Activated CD8-positive, alpha-beta T cell treated with anti-CD3 and anti-CD28 coated beads for 36 hours (primary cell): ENCODE measurements at regions not wholly inside any gene's neighbourhood (a gene's known extent, or its start where the extent isn't known, plus 50 kb on each side); places are given as distances from the start of the nearest gene placed in this dataset.

Source experiments
- ATAC-seq: fragments of 200-7000 bp; cut with Tn5 transposase; one replicate; pipeline ENCODE4 v1.10.0; 2021; ENCODE audit warnings: mild to moderate bottlenecking, moderate library complexity
- CTCF ChIA-PET: fragments of 350-600 bp; sonication (Branson Sonifier 250); formaldehyde crosslinking; loops from one replicate; lab custom pipeline; 2021; ENCODE audit warnings: antibody characterized with exemption; lab: Charles Lee
- POLR2A ChIA-PET: fragments of 350-600 bp; sonication (Branson Sonifier 250); formaldehyde crosslinking; loops from one replicate; lab custom pipeline; 2021; ENCODE audit warnings: antibody characterized with exemption; lab: Charles Lee
- DNase-seq: peaks from one replicate; pipeline ENCODE4 v3.0.0-alpha.2; 2020
- H3K27ac Mint-ChIP-seq: one replicate; pipeline ENCODE4 v1.8.0; 2021; ENCODE audit warnings: mild to moderate bottlenecking, mixed read lengths
- H3K27me3 Mint-ChIP-seq: one replicate; pipeline ENCODE4 v1.8.0; 2021; ENCODE audit warnings: mixed read lengths
- H3K36me3 Mint-ChIP-seq: one replicate; pipeline ENCODE4 v1.8.0; 2021; ENCODE audit warnings: low read depth, mixed read lengths
- H3K4me1 Mint-ChIP-seq: one replicate; pipeline ENCODE4 v1.8.0; 2021; ENCODE audit warnings: low read depth, mixed read lengths
- H3K4me3 Mint-ChIP-seq: one replicate; pipeline ENCODE4 v1.8.0; 2021; ENCODE audit warnings: mild to moderate bottlenecking, moderate library complexity, mixed read lengths
- H3K9me3 Mint-ChIP-seq: one replicate; pipeline ENCODE4 v1.8.0; 2021; ENCODE audit warnings: mixed read lengths
- CTCF ChIP-seq: fragments of 200-600 bp; IDR thresholded peaks from one replicate; pipeline ENCODE4 v1.8.0; 2022; ENCODE audit warnings: antibody characterized with exemption, mild to moderate bottlenecking
- intact Hi-C: fragments of 100-400 bp; cut with micrococcal nuclease; formaldehyde crosslinking; loops from one replicate; pipeline ENCODE4 v1.10.0; 2022

- no peak overlapping the region for H3K4me3 Mint-ChIP-seq
- no peaks in the 10 kb centered on the region for H3K4me1 Mint-ChIP-seq
- no peak for TF ChIP-seq CTCF
- H3K36me3 Mint-ChIP-seq = no peaks in the 10 kb centered on the region
- ChIA-PET POLR2A (no interaction called here), CTCF (no interaction called here)
- ATAC-seq (no peak), DNase-seq (no peak)
- peaks cover 2% of the 10 kb centered on the region for H3K9me3 Mint-ChIP-seq
- H3K27me3 Mint-ChIP-seq = no peaks in the 10 kb centered on the region
- no peak overlapping the region for H3K27ac Mint-ChIP-seq
- intact Hi-C loops = no loop called here
Measured at GRCh38 chr2:34403512-34403911, 804.4 kb upstream of the FAM98A start.

- CTCF ChIA-PET = no interaction called here
- no peak for TF ChIP-seq CTCF
- Mint-ChIP-seq H3K27me3 (no peaks in the 10 kb centered on the region), H3K36me3 (no peaks in the 10 kb centered on the region), H3K4me3 (no peak overlapping the region), H3K27ac (no peak overlapping the region), H3K4me1 (no peaks in the 10 kb centered on the region), H3K9me3 (peaks cover 2% of the 10 kb centered on the region)
- POLR2A ChIA-PET = no interaction called here
- intact Hi-C loops = no loop called here
- ATAC-seq (no peak), DNase-seq (no peak)
Measured at GRCh38 chr2:34402376-34402775, 803.3 kb upstream of the FAM98A start.

- Mint-ChIP-seq H3K9me3 (peaks cover 2% of the 10 kb centered on the region), H3K27me3 (no peaks in the 10 kb centered on the region), H3K36me3 (no peaks in the 10 kb centered on the region), H3K4me1 (no peaks in the 10 kb centered on the region), H3K4me3 (no peak overlapping the region), H3K27ac (no peak overlapping the region)
- no peak for ATAC-seq
- TF ChIP-seq CTCF = no peak
- ChIA-PET POLR2A (no interaction called here), CTCF (no interaction called here)
- DNase-seq = no peak
- intact Hi-C loops = no loop called here
Measured at GRCh38 chr2:34401186-34401585, 802.1 kb upstream of the FAM98A start.

- Mint-ChIP-seq H3K27ac (no peak overlapping the region), H3K4me1 (no peaks in the 10 kb centered on the region), H3K9me3 (peaks cover 4% of the 10 kb centered on the region), H3K4me3 (no peak overlapping the region), H3K27me3 (no peaks in the 10 kb centered on the region), H3K36me3 (no peaks in the 10 kb centered on the region)
- intact Hi-C loops = no loop called here
- TF ChIP-seq CTCF = no peak
- ATAC-seq = no peak
- POLR2A ChIA-PET = no interaction called here
- CTCF ChIA-PET = no interaction called here
- no peak for DNase-seq
Measured at GRCh38 chr2:34388446-34388845, 789.3 kb upstream of the FAM98A start.

GRCh38 chr2:34387536-34387935 is 788.4 kb upstream of the FAM98A start:
- Mint-ChIP-seq H3K9me3 (peaks cover 4% of the 10 kb centered on the region), H3K36me3 (no peaks in the 10 kb centered on the region), H3K27me3 (no peaks in the 10 kb centered on the region), H3K27ac (no peak overlapping the region), H3K4me3 (no peak overlapping the region), H3K4me1 (no peaks in the 10 kb centered on the region)
- no peak for DNase-seq
- no peak for ATAC-seq
- no peak for TF ChIP-seq CTCF
- intact Hi-C loops = no loop called here
- CTCF ChIA-PET = no interaction called here
- POLR2A ChIA-PET = no interaction called here
